ENCODE measurements at regions not wholly inside any gene's neighbourhood (a gene's known extent, or its start where the extent isn't known, plus 50 kb on each side); places are given as distances from the start of the nearest gene placed in this dataset.
"Not testable (repeated sequence)": the region's sequence is repeated elsewhere in the genome, so short reads cannot be mapped to it uniquely, and the experiment has no call there.

- no peak for DNase-seq
Observed at GRCh38 chr1:79777481-79778219, 771.1 kb upstream of the ADGRL4 start.

GRCh38 chr1:79775402-79775801, 768.9 kb upstream of the ADGRL4 start:
- no peak for DNase-seq

- no peak for DNase-seq
Observed at GRCh38 chr1:79773385-79773784, 766.9 kb upstream of the ADGRL4 start.

GRCh38 chr1:79762461-79762860, 755.9 kb upstream of the ADGRL4 start:
- DNase-seq, result no peak

GRCh38 chr1:79760531-79760930, 754.0 kb upstream of the ADGRL4 start:
- no peak for DNase-seq

- no peak for DNase-seq
Observed at GRCh38 chr1:79749607-79750006, 743.1 kb upstream of the ADGRL4 start.

- peak; percentile 0 for DNase-seq
Observed at GRCh38 chr1:79745929-79746328, 739.4 kb upstream of the ADGRL4 start.

- DNase-seq, result no peak
Observed at GRCh38 chr1:79744746-79745145, 738.2 kb upstream of the ADGRL4 start.

GRCh38 chr1:79741720-79742421, 735.3 kb upstream of the ADGRL4 start:
- no peak for DNase-seq

- no peak for DNase-seq
Observed at GRCh38 chr1:79738101-79738500, 731.6 kb upstream of the ADGRL4 start.

- DNase-seq, result no peak
Observed at GRCh38 chr1:79737193-79737592, 730.7 kb upstream of the ADGRL4 start.

GRCh38 chr1:79732950-79733349, 726.4 kb upstream of the ADGRL4 start:
- DNase-seq, result no peak

GRCh38 chr1:79726911-79727310, 720.4 kb upstream of the ADGRL4 start:
- DNase-seq, result no peak

GRCh38 chr1:79726321-79726720, 719.8 kb upstream of the ADGRL4 start:
- no peak for DNase-seq

GRCh38 chr1:79716447-79716846, 709.9 kb upstream of the ADGRL4 start:
- no peak for DNase-seq

GRCh38 chr1:79714664-79715063, 708.1 kb upstream of the ADGRL4 start:
- DNase-seq, result no peak

GRCh38 chr1:79711001-79711431, 704.5 kb upstream of the ADGRL4 start:
- no peak for DNase-seq

- no peak for DNase-seq
Observed at GRCh38 chr1:79708646-79709265, 702.2 kb upstream of the ADGRL4 start.

- DNase-seq, result no peak
Observed at GRCh38 chr1:79705218-79705617, 698.7 kb upstream of the ADGRL4 start.

GRCh38 chr1:79704067-79704466, 697.5 kb upstream of the ADGRL4 start:
- no peak for DNase-seq

- not testable (repeated sequence) for DNase-seq
Observed at GRCh38 chr1:79702336-79702999, 695.9 kb upstream of the ADGRL4 start.

GRCh38 chr1:79695138-79695537, 688.6 kb upstream of the ADGRL4 start:
- DNase-seq, result no peak

GRCh38 chr1:79694241-79694640, 687.7 kb upstream of the ADGRL4 start:
- DNase-seq, result no peak
